DMS79 treated with DMSO at 0.1 percent for 48 hours (cell line): ENCODE measurements at regions not wholly inside any gene's neighbourhood (a gene's known extent, or its start where the extent isn't known, plus 50 kb on each side); places are given as distances from the start of the nearest gene placed in this dataset.
"Not testable (repeated sequence)": the region's sequence is repeated elsewhere in the genome, so short reads cannot be mapped to it uniquely, and the experiment has no call there.

Experiments
- DNase-seq: peaks from one replicate; lab custom pipeline; 2025; lab: John Stamatoyannopoulos, UW

DNA sequence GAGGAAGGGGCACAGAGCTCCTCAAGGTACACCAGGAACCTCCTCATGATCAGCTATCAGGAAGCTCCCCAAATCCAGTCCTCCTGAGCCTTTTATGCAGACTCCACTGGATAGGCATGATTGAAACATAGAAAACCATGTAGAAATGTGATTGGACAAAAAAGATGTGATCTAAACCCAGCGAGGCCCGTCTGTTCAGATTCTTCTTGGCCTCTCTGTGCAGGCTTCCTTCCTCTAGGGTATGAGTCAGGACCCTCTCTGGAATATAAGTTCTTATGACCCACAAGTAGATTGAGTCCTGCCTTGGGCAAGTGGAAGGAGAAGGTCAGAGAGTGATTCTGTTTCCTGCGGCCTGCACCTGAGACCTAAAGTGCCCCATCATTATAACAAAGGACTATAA is 166.3 kb downstream of the PHLDA1 start:
- DNase-seq, result no peak

DNA sequence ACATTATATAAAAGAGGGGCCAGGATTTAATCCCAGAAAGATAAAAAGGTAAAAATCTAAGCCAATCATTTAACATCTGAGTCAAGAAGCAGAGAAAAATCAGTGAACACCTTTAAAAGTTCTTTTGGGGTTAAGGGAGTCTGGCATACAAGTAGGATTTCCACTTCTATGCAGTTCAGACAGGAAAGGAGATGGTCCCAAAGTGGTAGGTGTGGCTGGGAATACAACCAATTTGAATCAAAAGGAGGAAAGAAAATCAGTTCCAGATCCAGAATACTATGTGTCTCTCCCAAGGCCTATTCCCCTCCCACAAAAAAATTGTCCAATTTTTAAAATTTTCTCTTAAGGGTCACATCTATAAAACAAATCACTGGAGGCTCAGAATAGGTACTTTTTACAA is 167.4 kb downstream of the PHLDA1 start:
- no peak for DNase-seq

GRCh38 chr12:75863533-75863932 is 168.0 kb downstream of the PHLDA1 start:
- DNase-seq, result no peak

DNA sequence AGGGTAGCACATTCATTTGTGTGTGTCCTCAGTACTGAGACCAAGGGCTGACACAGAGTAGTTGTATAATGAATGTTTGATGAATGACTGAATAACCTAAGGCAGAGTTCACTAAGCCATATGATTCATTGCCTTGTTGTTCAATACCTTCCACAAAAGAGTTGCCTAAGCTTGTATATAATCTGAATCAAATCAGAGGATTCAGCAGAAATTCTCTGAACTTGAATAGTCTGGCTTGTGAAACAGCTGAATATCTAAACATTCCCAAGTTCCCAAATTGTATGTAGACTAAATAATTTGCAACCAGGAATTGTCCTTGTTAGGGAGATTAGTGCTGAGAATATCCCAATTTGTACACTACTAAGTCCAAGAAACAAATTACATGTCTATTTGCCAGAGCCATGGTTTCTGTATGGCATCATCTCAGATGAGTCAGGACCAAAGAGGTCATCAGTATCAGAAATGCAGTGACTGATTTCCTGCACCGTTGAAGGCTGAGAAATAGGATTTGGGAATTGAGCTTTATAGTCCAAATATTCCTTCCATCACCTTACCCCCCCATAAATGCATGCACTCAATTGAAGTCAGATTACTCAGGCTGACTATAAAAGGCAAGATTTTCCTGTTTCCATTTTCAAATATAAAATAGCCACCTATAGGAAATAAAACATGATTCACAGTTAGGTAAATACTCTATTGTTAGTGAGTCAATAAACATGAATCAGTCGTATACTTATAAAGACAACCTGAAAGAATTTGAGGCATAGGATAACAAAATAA is 168.7 kb downstream of the PHLDA1 start:
- DNase-seq, result no peak

GRCh38 chr12:75859868-75860267 is 171.7 kb downstream of the PHLDA1 start:
- no peak for DNase-seq

DNA sequence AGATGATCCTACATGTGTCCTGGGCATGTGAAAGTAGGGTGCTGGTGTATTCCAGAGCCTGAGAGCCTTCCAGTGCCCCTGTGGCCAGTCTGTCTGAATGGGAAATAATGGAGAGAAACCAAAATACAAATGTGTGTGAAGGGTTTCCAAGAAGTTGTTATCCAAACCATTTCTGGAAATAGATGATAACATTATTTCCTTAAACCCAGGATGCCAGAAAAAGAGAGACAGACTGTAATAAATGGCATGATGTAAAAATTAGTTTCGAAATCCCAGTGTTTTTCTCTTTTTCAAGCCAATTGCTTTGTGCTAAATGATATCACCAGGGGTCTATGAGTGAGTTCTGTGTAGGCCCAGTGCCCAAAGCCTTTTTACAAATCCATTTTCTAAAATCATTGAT is 175.3 kb downstream of the PHLDA1 start:
- no peak for DNase-seq

DNA sequence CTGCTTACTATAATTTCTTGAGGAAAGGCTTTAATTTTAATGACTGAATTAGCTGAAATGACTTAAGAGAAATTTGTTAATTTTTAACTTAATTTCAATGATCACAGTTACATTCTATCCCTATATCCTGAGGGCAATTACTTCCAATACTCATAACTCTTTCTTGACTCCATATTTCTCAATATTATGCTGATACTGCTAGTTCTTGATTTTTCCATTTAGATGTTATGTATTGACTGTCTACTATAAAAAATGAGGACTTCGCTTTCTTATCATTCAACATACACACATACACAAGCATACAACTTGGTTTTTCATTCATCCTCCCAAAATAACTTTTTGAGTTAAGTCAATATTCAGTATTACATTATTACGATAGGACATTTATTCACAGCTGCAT is 176.2 kb downstream of the PHLDA1 start:
- no peak for DNase-seq

GRCh38 chr12:75854681-75855309 is 176.8 kb downstream of the PHLDA1 start:
- DNase-seq, result no peak

- DNase-seq, result not testable (repeated sequence)
These were observed 177.4 kb downstream of the PHLDA1 start for GRCh38 chr12:75854137-75854536.

DNA sequence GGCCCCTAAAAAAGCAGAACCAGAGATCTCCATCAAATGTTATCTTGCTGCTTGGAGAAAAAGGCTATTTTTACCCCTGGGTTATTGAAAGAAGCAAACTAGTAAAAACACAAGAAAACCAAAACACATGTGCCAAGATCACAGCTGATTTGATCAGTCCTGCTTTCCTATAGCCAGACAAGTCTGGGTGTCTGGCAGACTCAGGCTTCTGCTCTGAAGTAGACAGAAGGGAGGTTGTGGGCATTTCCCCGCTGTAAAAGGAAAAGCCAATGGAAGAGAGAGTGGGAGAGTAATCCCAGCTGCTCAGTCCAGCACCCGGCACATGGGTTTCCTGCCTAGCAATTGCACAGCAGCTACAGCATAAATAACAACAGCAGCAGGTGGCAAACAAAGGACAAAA is 177.9 kb downstream of the PHLDA1 start:
- no peak for DNase-seq

GRCh38 chr12:75852956-75853355 is 178.6 kb downstream of the PHLDA1 start:
- DNase-seq, result no peak

- no peak for DNase-seq
These were observed 179.4 kb downstream of the PHLDA1 start for GRCh38 chr12:75852143-75852542.

DNA sequence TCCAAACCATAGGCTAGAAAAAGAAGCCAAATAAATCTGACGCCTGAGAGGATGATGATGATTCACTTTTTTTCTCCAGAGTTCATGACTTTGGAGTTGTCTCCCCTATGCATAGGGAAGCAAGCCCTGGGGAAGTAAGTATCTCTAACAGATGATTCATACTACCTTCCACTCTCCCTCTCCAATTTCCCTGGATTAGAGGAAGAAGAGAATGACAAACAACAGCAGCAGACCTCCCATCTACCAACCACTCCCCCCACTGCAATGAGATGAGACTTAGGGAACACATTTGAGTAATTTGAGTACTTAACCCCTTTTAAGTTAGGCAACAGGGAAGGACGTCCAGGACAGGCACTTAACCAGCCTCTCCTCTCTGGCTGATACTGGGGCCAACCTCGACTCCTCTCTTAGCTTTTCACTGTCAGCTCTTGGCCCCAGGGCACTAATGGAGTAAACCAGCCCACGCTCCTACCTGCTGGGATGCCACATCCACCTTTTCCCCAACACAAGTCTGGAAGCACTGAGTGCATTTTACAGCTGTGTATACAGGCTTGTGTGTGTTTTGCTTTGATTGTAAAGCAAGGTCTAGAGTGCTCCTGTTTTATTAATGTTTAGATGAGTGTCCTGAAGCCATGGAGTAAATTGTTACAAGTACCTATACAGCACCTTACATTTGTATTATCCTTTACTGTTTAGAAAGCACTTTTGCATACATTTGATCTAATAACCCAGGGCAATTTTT is 180.7 kb downstream of the PHLDA1 start:
- no peak for DNase-seq

GRCh38 chr12:75848961-75849360 is 182.6 kb downstream of the PHLDA1 start:
- DNase-seq, result no peak

DNA sequence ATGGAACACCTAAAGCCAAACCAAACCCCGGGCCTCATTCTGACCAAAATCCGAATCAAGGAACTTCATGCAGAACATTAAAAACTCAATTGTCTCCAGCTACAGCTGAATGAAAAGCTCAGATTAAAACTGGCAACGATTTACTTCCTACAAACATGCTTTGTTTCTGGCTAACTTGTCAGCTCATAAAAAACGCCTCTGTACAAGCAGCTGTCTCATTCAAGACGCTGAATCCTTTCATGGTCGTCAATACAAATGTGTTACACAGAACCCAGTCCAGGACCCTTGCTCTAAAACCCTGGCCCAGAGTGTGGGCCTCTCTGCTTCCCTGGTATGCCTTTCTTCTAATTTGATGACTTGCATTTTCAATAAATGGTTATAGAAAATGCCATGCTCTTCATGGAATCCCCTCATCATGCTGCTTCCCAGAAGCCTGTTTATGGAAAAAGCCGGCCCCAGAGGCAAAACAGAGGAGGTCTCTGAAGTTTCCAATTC is 183.1 kb downstream of the PHLDA1 start:
- no peak for DNase-seq

- DNase-seq, result no peak
These were observed 185.5 kb downstream of the PHLDA1 start for GRCh38 chr12:75846102-75846501.

DNA sequence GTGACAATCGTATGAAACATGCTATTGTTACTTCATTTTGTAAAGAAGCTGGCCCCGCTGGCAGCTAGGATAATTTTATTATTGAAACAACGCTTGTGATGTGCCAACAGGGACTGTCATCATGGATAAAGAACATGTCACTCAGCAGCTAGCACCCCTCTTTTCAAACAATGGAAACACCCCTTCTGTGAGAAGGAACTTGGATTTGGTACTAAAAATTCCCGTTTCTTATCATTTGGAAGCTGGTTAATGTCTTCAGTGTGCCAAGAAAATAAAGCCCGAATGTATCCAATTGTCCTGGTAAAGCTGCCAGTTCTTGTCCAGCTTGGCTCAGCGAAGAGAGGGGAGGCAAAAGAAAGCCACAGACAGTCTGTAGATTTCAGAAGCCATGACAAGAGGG is 186.6 kb downstream of the PHLDA1 start:
- no peak for DNase-seq

GRCh38 chr12:75844049-75844770 is 187.4 kb downstream of the PHLDA1 start:
- DNase-seq, result no peak

GRCh38 chr12:75842090-75842489 is 189.5 kb downstream of the PHLDA1 start:
- DNase-seq, result no peak

DNA sequence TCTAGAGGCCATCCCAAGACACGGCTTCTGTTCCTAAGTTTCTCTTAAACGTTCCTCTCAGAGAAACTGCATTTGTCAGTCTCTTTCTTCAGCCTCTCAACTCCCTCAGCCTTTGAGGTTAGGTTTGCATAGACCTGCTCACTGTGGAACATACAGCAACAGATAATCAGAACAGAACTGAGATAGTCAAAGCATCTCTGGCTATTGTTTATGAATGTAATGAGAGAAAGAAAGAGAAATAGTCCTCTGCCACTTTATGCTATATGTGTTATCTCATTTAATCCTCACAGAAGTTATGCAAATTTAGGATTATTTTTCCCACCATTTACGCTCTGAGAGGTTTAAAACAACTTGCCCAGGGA is 190.6 kb downstream of the PHLDA1 start:
- DNase-seq, result no peak

GRCh38 chr12:75838309-75838708 is 193.3 kb downstream of the PHLDA1 start:
- DNase-seq, result no peak

GRCh38 chr12:75837700-75838099 is 193.9 kb downstream of the PHLDA1 start:
- DNase-seq, result no peak
